H9 (cell line): ENCODE measurements at regions not wholly inside any gene's neighbourhood (a gene's known extent, or its start where the extent isn't known, plus 50 kb on each side); places are given as distances from the start of the nearest gene placed in this dataset.

ENCODE experiments used
- DNase-seq: peaks from one replicate; pipeline ENCODE4 v3.0.0-alpha.2; 2017
- H2AFZ ChIP-seq: one replicate; pipeline ENCODE4 v1.6.1; 2013; ENCODE audit warnings: mild to moderate bottlenecking, low read length, control low read depth, moderate library complexity
- H2AK5ac ChIP-seq: 2 replicates; pipeline ENCODE4 v1.6.1; 2013; ENCODE audit warnings: low read length, control low read depth, mixed read lengths; ENCODE audit not compliant: insufficient read length
- H2BK120ac ChIP-seq: one replicate; pipeline ENCODE4 v1.6.1; 2013; ENCODE audit warnings: low read depth, mild to moderate bottlenecking, low read length, control low read depth, inconsistent platforms; ENCODE audit not compliant: poor library complexity, severe bottlenecking
- H2BK12ac ChIP-seq: 2 replicates; pipeline ENCODE4 v1.6.1; 2013; ENCODE audit warnings: low read length, control low read depth, mixed read lengths, low read depth; ENCODE audit not compliant: insufficient read length
- H2BK15ac ChIP-seq: 2 replicates; pipeline ENCODE4 v1.6.1; 2013; ENCODE audit warnings: low read depth, low read length, control low read depth
- H2BK20ac ChIP-seq: one replicate; pipeline ENCODE4 v1.6.1; 2013; ENCODE audit warnings: low read depth, mild to moderate bottlenecking, low read length, control low read depth, inconsistent platforms; ENCODE audit not compliant: poor library complexity, severe bottlenecking
- H2BK5ac ChIP-seq: 2 replicates; pipeline ENCODE4 v1.6.1; 2013; ENCODE audit warnings: low read length, control low read depth, mixed read lengths; ENCODE audit not compliant: insufficient read length
- H3K14ac ChIP-seq: 2 replicates; pipeline ENCODE4 v1.6.1; 2013; ENCODE audit warnings: low read length, control low read depth; ENCODE audit not compliant: insufficient read depth
- H3K18ac ChIP-seq: 2 replicates; pipeline ENCODE4 v1.6.1; 2013; ENCODE audit warnings: low read depth, mild to moderate bottlenecking, mixed read lengths, low read length, control low read depth; ENCODE audit not compliant: insufficient read length
- H3K23ac ChIP-seq: 2 replicates; pipeline ENCODE4 v1.6.1; 2013; ENCODE audit warnings: low read length, control low read depth, mixed read lengths, low read depth; ENCODE audit not compliant: insufficient read length
- H3K23me2 ChIP-seq: 2 replicates; pipeline ENCODE4 v1.6.1; 2013; ENCODE audit warnings: low read depth, mild to moderate bottlenecking, mixed read lengths, low read length, control low read depth; ENCODE audit not compliant: insufficient read length, poor library complexity, severe bottlenecking
- H3K27ac ChIP-seq: 2 replicates; pipeline ENCODE4 v1.5.1; 2013; ENCODE audit warnings: low read length, control low read depth, mixed read lengths, low read depth; ENCODE audit not compliant: insufficient read length
- H3K27me3 ChIP-seq: 2 replicates; pipeline ENCODE4 v1.6.1; 2013; ENCODE audit warnings: low read length, control low read depth, inconsistent platforms; ENCODE audit not compliant: insufficient read depth
- H3K4ac ChIP-seq: 2 replicates; pipeline ENCODE4 v1.6.1; 2013; ENCODE audit warnings: low read depth, mild to moderate bottlenecking, control low read depth, inconsistent platforms, low read length, moderate library complexity
- H3K4me1 ChIP-seq: 2 replicates; pipeline ENCODE4 v1.6.1; 2013; ENCODE audit warnings: low read length, control low read depth, inconsistent platforms; ENCODE audit not compliant: insufficient read depth
- H3K4me2 ChIP-seq: 2 replicates; pipeline ENCODE4 v1.6.1; 2013; ENCODE audit warnings: low read length, control low read depth, mixed read lengths; ENCODE audit not compliant: insufficient read length, insufficient read depth
- H3K56ac ChIP-seq: 2 replicates; pipeline ENCODE4 v1.6.1; 2013; ENCODE audit warnings: low read depth, mild to moderate bottlenecking, mixed read lengths, low read length, control low read depth; ENCODE audit not compliant: insufficient read length
- H3K79me1 ChIP-seq: 2 replicates; pipeline ENCODE4 v1.6.1; 2013; ENCODE audit warnings: low read depth, mild to moderate bottlenecking, moderate library complexity, low read length, control low read depth, inconsistent platforms; ENCODE audit not compliant: insufficient read depth, poor library complexity, severe bottlenecking
- H3K79me2 ChIP-seq: 2 replicates; pipeline ENCODE4 v1.6.1; 2013; ENCODE audit warnings: low read length, control low read depth, inconsistent platforms; ENCODE audit not compliant: insufficient read depth
- H3K9ac ChIP-seq: 2 replicates; pipeline ENCODE4 v1.6.1; 2013; ENCODE audit warnings: low read length, control low read depth, mixed read lengths; ENCODE audit not compliant: insufficient read length; ENCODE audit errors: extremely low read depth
- H3K9me3 ChIP-seq: one replicate; pipeline ENCODE4 v1.6.1; 2013; ENCODE audit warnings: low read depth, low read length, inconsistent platforms; ENCODE audit not compliant: control insufficient read depth
- H3T11ph ChIP-seq: one replicate; pipeline ENCODE4 v1.6.1; 2013; ENCODE audit warnings: mild to moderate bottlenecking, low read length, control low read depth, inconsistent platforms
- H4K20me1 ChIP-seq: one replicate; pipeline ENCODE4 v1.6.1; 2013; ENCODE audit not compliant: control insufficient read depth, insufficient read length, insufficient read depth
- H4K5ac ChIP-seq: 2 replicates; pipeline ENCODE4 v1.6.1; 2013; ENCODE audit warnings: low read depth, mild to moderate bottlenecking, mixed read lengths, low read length, control low read depth; ENCODE audit not compliant: insufficient read length
- H4K8ac ChIP-seq: replicated peaks from 2 replicates; pipeline ENCODE4 v1.6.1; 2013; ENCODE audit warnings: low read length, control low read depth, mixed read lengths, low read depth; ENCODE audit not compliant: insufficient read length
- H4K91ac ChIP-seq: 2 replicates; pipeline ENCODE4 v1.6.1; 2013; ENCODE audit warnings: low read depth, mild to moderate bottlenecking, moderate library complexity, mixed read lengths, low read length, control low read depth; ENCODE audit not compliant: insufficient read length
- H3K27ac Mint-ChIP-seq, 3 experiments: 2 replicates in 2 of 3; 3 replicates in 1 of 3; pipeline ENCODE4 v1.8.0; 2020 to 2021; ENCODE audit warnings: mixed read lengths in 3 of 3, mild to moderate bottlenecking in 1 of 3, moderate library complexity in 1 of 3
- H3K27me3 Mint-ChIP-seq: 2 replicates; pipeline ENCODE4 v1.8.0; 2021; ENCODE audit warnings: low read depth, mild to moderate bottlenecking, moderate library complexity, mixed read lengths
- H3K36me3 Mint-ChIP-seq, 3 experiments: 2 replicates in 2 of 3; 3 replicates in 1 of 3; pipeline ENCODE4 v1.8.0; 2020 to 2021; ENCODE audit warnings: low read depth in 3 of 3, mixed read lengths in 3 of 3; ENCODE audit not compliant: insufficient read depth in 1 of 3
- H3K4me1 Mint-ChIP-seq, 2 experiments: 2 replicates each; pipeline ENCODE4 v1.8.0; 2020; ENCODE audit warnings: mixed read lengths in 2 of 2
- H3K4me3 Mint-ChIP-seq, 2 experiments: 2 replicates in 1 of 2; 3 replicates in 1 of 2; pipeline ENCODE4 v1.8.0; 2020 to 2021; ENCODE audit warnings: mild to moderate bottlenecking in 2 of 2, mixed read lengths in 2 of 2, moderate library complexity in 1 of 2
- H3K9me3 Mint-ChIP-seq, 2 experiments: 2 replicates in 1 of 2; 3 replicates in 1 of 2; pipeline ENCODE4 v1.8.0; 2020; ENCODE audit warnings: mild to moderate bottlenecking in 2 of 2, mixed read lengths in 2 of 2, moderate library complexity in 1 of 2
- CTCF ChIP-seq: fragments of 200-600 bp; sonication (generic); conservative IDR thresholded peaks from 3 replicates; pipeline ENCODE4 v1.8.0; 2021; ENCODE audit warnings: antibody characterized with exemption, mild to moderate bottlenecking
- WGBS: extraction: QIAGEN DNeasy Blood & Tissue Kit; methylation state at CpG from one replicate; pipeline ENCODE4 v1.1.7; 2013; ENCODE audit warnings: missing lambda C conversion rate, low lambda C conversion rate, mixed read lengths; ENCODE audit not compliant: insufficient read length; ENCODE audit errors: extremely low coverage; 5-methylcytosine and 5-hydroxymethylcytosine counted together

DNA sequence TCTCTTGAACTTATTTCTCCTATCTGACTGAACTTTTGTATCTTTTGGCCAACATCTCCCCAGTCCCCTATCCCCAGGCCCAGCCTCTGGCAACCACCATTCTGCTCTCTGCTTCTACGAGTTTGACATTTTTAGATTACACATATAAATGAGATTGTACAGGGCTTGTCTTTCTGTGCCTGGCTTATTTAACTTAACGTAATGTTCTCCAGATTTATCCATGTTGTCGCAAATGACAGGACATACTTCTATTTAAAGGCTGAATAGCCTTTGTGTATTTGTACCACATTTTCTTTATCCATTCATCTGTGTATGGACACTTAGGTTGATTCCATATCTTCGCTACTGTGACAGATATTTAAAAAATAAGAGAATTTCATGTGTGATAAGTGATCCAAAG is 98.6 kb downstream of the LSMEM1 start:
- Histone ChIP-seq H2BK15ac (no peak overlapping the region), H3K27ac (no peak overlapping the region), H4K91ac (no peak overlapping the region), H2BK12ac (no peak overlapping the region), H3K4ac (no peak overlapping the region), H3K9me3 (no peaks in the 10 kb centered on the region), H4K8ac (no peak overlapping the region), H3K14ac (no peak overlapping the region), H3K18ac (no peak overlapping the region), H2BK20ac (no peak overlapping the region), H3T11ph (no peak overlapping the region), H3K79me2 (no peaks in the 10 kb centered on the region), H3K23me2 (no peaks in the 10 kb centered on the region), H3K4me2 (no peak overlapping the region), H2BK120ac (no peak overlapping the region), H3K4me1 (no peaks in the 10 kb centered on the region), H2BK5ac (no peak overlapping the region), H2AK5ac (no peak overlapping the region), H4K5ac (no peak overlapping the region), H4K20me1 (no peaks in the 10 kb centered on the region), H3K27me3 (no peaks in the 10 kb centered on the region), H3K9ac (no peak overlapping the region), H3K56ac (no peak overlapping the region), H3K23ac (no peak overlapping the region), H3K79me1 (no peaks in the 10 kb centered on the region), H2AFZ (no peak overlapping the region)
- H3K36me3 Mint-ChIP-seq = no peaks in the 10 kb centered on the region; a peak in 1 of 7 replicates
- TF ChIP-seq CTCF = no peak
- WGBS = no CpG with 5 or more reads among the region's 4 CpGs
- DNase-seq = no peak
- H3K4me3 Mint-ChIP-seq = no peak overlapping the region
- H3K27me3 Mint-ChIP-seq = no peaks in the 10 kb centered on the region
- no peaks in the 10 kb centered on the region for H3K4me1 Mint-ChIP-seq
- peaks cover 0 to 6% of the 10 kb centered on the region in 2 experiments; a peak in 4 of 5 replicates for H3K9me3 Mint-ChIP-seq
- no peak overlapping the region for H3K27ac Mint-ChIP-seq
